HG03565 (cell line): ENCODE measurements at regions not wholly inside any gene's neighbourhood (a gene's known extent, or its start where the extent isn't known, plus 50 kb on each side); places are given as distances from the start of the nearest gene placed in this dataset.
"Not testable (repeated sequence)": the region's sequence is repeated elsewhere in the genome, so short reads cannot be mapped to it uniquely, and the experiment has no call there.

Experiments
- ATAC-seq: cut with Tn5 transposase; IDR thresholded peaks from one replicate; pipeline ENCODE4 v1.9.1; 2021; ENCODE audit warnings: mild to moderate bottlenecking, moderate library complexity; ENCODE audit not compliant: unreplicated experiment

DNA sequence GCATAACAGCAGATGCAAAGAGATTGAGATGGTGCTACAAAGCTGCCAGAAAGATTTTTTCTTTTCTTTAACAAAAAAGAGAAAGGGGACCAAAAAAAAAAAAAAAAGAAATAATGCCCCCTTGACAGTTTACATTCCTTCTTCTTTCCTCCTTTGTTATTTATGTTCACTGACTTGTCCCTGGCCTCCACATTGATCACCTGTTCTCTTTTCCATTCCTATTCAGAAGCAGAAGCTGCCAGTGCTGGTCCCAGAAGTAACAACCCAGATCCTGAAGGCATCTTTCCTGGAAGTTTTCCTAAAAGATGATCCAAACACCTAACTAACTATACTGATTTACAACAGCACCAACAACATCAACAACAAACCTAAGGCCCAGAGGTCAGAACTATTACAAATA, 728.1 kb downstream of the KCNJ2 start:
- no peak for ATAC-seq

- no peak for ATAC-seq
These were observed 732.5 kb downstream of the KCNJ2 start for GRCh38 chr17:70901870-70902269.

GRCh38 chr17:70905796-70906195, 736.5 kb downstream of the KCNJ2 start:
- ATAC-seq = no peak

- ATAC-seq = no peak
These were observed 737.5 kb downstream of the KCNJ2 start for GRCh38 chr17:70906808-70907207.

DNA sequence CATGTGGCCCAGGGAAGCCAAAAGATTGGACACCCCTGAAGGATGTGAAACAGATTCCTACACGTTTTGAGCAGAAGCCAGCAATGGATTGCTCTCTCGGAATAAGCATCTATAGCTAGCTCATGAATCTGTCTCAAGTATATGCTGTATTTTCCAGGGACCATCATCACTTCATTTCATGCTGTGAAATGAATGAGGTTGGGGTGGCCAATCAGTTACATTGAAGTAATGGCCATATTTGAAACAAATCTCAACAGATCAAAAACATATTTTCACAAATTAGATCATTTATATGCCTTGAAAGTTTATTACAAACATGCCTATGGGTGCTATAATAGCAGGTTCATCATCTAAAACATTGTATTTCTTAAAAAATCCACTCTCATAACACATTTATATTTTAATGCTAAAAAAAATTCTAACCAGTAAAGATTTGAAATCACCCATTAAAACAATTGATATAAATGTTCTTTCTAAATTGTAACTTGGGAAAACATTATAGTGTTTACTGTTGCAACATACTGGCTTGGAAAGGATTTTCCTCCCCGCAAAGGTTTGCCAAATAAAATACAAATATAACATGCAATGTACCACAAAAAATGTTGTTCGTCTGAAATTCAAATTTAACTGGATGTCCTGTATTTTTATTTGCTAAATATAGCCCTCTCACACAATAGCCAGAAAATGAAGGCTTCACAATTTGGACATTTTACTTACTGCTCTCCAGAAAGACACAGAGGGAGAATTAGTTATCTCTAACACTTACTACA, 743.6 kb downstream of the KCNJ2 start:
- no peak for ATAC-seq

GRCh38 chr17:70916469-70916868, 747.1 kb downstream of the KCNJ2 start:
- no peak for ATAC-seq

GRCh38 chr17:70919241-70919640, 749.9 kb downstream of the KCNJ2 start:
- no peak for ATAC-seq

DNA sequence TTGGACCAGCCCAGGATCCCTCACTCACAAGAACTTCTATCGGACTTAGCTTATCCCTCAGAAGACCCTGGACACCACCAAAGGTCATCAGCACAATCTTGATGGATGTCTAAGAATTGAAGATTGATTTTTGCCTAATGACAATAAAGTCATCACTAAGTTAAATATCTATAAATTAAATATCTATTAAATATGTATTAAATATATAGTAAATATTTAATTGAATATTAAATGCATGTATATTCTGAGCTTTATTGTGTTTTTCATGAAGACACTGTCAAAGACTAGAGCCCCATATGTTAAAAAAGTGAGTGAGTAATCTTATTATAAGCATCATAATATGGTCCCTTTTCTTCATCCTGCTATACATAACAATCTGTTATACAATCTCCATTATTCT, 751.1 kb downstream of the KCNJ2 start:
- ATAC-seq = no peak

DNA sequence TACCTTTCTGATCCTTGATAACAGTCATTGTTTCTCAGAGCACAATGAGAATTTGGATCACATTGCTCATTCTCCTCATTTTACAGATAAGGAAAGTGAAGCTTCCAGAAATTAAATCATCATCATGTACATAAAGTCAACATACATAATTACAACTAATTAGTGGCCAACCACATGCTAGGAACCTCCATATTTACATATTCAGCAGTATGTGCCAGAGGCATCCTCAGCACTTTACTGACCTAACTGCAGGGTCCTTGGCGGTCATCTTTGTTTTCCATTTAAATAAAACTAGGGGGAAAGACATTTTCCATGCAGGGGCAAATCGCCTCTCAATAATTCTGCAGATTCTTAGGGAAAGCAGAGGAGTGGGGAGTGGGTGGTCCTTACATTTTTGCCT, 752.9 kb downstream of the KCNJ2 start:
- no peak for ATAC-seq

DNA sequence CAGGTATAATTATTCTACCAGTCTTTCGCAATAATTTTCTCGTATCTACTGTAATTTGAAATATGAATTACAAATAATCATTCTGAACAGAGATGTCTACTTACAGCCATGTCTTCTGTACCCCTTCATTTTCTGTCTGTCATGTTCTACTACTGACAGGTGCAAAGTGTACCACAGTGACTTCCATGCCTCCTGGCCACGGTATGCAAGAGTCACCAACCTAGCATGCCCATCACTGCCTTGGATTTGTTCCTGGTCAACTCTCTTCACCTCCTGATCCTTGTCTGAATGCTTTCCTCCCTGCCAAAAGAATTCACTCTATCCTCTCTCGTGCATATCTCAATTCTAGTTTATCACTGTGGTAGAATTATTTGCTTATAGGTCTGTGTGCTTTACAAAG, 755.4 kb downstream of the KCNJ2 start:
- no peak for ATAC-seq

DNA sequence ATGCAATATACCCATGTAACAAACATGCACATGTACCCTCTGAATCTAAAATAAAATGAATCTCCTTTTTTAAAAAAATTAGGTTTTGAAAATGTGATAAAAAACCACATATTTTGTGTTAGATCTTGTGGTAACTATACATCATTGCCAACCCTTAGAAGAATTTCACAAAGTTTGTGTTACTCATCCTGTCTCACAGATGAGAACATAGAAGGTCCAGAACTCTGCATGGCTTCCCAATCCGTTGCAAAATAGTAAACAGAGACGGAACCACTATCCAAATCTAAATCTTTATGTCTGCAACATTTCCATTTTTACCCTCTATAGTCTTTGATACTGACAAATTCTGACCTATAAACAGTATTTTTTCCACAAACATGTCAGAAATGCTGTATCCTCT, 759.9 kb downstream of the KCNJ2 start:
- ATAC-seq = no peak

DNA sequence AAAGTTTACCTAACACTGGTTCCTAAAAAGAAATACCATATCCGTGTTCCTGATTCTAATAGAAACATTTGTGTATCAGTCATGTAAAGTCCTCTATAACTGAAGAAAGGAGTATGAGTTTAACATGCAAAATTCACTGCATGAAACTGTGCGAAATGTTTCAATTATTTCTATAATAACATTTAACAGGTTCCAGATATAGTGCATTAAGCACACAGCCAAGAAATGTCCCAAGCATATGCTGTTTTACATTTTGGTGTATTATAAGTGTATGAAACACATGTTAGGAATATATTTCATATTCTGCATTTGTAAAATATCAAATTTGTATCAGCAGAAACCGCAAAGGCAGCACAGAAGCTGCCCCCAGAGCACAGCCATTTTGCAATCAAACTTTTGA, 764.9 kb downstream of the KCNJ2 start:
- ATAC-seq = no peak

- ATAC-seq = no peak
These were observed 765.5 kb downstream of the KCNJ2 start for GRCh38 chr17:70934835-70935234.

GRCh38 chr17:70936724-70937123, 767.4 kb downstream of the KCNJ2 start:
- no peak for ATAC-seq

DNA sequence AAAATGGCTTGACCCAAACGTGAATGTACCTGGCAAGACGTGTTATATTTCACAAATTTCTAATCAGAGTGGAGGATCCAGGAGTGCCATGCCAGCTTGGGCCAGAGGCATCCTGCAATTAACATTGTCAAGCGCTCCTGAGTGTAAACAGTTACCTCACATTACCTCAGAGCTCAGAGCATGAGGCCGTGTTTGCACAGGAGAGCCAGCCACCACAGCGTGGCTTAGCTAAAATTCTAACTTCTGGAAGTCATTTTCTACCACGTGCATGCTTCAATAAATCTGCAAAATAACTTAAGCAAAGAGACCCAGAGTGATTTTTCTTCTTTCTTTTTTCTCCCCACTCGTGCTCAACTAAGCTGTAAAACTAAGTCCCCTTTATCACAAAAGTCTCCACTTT, 769.0 kb downstream of the KCNJ2 start:
- no peak for ATAC-seq

DNA sequence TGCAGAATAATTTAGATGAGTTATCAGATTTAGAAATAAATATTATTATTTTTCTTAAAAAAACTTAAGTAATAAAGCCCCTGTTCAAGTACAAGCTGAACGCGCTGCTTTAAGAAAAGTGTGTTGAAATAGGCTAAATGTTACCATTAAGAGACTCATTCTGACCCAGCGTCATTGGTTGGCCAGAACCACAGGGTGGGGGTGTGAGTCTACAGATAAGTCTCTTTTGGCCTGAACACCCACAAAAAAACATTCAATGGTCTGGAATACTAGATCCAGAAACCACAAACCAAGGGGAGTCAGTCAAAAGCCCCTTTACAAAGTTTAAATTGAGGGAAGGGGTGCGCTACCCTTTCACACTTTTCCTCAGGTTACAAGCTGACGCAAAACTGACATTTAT, 776.1 kb downstream of the KCNJ2 start:
- ATAC-seq = no peak

GRCh38 chr17:70947215-70947614, 777.9 kb downstream of the KCNJ2 start:
- ATAC-seq = no peak

DNA sequence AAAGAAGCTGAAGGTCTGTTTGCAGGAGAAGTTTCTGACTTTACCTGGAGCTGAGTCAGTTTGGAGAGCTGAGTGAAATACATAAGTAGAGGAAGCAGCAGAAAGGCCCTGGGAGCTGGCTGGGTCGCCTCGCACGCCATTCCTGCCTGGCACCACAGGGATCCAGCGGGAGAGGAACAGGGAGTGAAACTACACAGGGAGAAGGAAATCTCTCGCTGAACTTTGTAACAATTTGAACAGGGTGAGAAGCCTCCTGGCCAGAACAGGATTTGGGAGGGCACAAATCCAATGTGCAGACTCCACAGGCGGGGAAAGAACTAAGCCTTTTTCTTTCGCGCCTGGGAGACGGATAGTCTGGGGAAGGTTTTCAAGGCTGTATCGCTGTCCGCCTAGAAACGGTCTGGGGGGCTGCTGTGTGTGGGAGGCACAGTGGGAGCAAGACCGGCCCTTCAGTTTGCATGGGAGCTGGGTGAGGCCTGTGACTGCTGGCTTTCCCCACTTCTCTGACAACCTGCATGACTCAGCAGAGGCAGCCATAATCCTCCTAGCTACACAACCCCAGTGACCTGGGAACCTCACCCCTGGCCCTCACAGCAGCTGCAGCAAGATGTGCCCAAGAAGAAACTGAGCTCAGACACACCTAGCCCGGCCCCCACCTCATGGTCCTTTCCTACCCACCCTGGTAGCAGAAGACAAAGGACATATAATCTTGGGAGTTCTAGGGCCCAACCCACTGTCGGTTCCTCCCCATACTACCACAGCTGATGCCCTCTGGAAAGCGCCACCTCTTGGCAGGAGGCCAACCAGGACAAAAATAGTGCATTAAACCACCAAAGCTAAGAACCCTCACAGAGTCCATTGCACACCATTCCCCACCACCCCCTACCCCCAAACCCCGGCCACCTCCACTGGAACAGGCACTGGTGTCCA, 778.6 kb downstream of the KCNJ2 start:
- no peak for ATAC-seq

DNA sequence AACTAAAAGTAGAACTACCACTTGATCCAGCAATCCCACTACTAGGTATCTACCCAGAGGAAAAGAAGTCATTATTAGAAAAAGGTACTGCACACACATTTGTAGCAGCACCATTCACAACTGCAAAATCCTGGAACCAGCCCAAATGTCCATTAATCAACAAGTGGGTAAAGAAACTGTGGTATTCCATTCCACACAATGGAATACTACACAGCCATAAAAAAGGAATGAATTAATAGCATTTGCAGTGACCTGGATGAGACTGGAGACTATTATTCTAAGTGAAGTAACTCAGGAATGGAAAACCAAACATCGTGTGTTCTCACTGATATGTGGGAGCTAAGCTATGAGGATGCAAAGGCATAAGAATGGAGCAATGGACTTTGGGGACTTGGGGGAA, 783.8 kb downstream of the KCNJ2 start:
- not testable (repeated sequence) for ATAC-seq

GRCh38 chr17:70955441-70955840, 786.1 kb downstream of the KCNJ2 start:
- no peak for ATAC-seq

DNA sequence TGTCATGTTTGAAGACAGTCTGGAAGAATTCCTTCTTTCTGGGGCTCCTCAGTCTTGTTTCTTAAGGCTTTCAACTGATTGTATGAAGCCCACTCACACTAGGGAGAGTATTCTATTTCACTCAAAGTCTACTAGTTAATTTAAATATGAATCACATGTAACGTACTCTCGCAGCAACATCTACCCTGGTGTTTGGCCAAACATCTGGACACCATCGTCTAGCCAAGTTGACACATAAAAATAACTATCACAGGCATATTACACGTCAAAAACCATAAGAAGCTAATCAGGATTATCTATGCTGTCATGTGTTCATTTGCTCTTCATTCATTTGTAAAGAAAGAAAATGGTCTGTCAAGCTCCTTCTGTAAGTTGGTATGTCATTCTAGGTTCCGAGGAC, 787.4 kb downstream of the KCNJ2 start:
- no peak for ATAC-seq

DNA sequence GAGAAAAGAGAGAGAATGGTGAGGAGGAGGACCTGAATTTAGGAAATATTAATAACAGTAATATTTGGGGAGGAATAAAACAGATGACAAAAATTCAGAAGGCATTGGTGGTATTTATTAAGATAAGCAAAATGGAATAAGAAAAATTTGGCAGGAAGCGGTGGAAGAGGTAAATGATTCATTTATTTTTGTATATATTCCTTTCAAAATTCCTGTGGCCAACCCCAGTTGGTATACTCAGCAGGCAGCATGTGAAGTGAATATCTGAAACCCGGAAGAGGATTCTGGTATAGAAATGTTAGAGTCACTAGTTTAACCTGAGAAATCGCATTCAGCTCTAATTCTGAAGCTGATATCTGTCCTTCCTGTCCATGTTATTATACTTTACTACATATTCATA, 792.0 kb downstream of the KCNJ2 start:
- no peak for ATAC-seq
